Activated CD4-positive, alpha-beta memory T cell treated with anti-CD3 and anti-CD28 coated beads for 36 hours (primary cell): ENCODE measurements at regions not wholly inside any gene's neighbourhood (a gene's known extent, or its start where the extent isn't known, plus 50 kb on each side); places are given as distances from the start of the nearest gene placed in this dataset.

Experiments used
- CTCF ChIA-PET: fragments of 350-600 bp; sonication (Branson Sonifier 250); formaldehyde crosslinking; loops from one replicate; lab custom pipeline; 2021; ENCODE audit warnings: antibody characterized with exemption, inconsistent platforms; lab: Charles Lee
- POLR2A ChIA-PET: fragments of 350-600 bp; sonication (Branson Sonifier 250); formaldehyde crosslinking; loops from one replicate; lab custom pipeline; 2021; ENCODE audit warnings: antibody characterized with exemption; lab: Charles Lee
- DNase-seq: peaks from one replicate; pipeline ENCODE4 v3.0.0-alpha.2; 2020
- H3K27ac Mint-ChIP-seq: one replicate; pipeline ENCODE4 v1.8.0; 2021; ENCODE audit warnings: mixed read lengths
- H3K27me3 Mint-ChIP-seq: one replicate; pipeline ENCODE4 v1.8.0; 2021; ENCODE audit warnings: mixed read lengths
- H3K36me3 Mint-ChIP-seq: one replicate; pipeline ENCODE4 v1.8.0; 2021; ENCODE audit warnings: mixed read lengths
- H3K4me1 Mint-ChIP-seq: one replicate; pipeline ENCODE4 v1.8.0; 2021; ENCODE audit warnings: low read depth, mixed read lengths
- H3K4me3 Mint-ChIP-seq: one replicate; pipeline ENCODE4 v1.8.0; 2021; ENCODE audit warnings: mild to moderate bottlenecking, mixed read lengths
- H3K9me3 Mint-ChIP-seq: one replicate; pipeline ENCODE4 v1.8.0; 2021; ENCODE audit warnings: mixed read lengths
- intact Hi-C: fragments of 100-400 bp; cut with micrococcal nuclease; formaldehyde crosslinking; loops from one replicate; pipeline ENCODE4 v1.15.1; 2023

GRCh38 chr5:116747881-116748280 is 173.3 kb upstream of the SEMA6A start:
- POLR2A ChIA-PET: no interaction called here
- intact Hi-C loops: no loop called here
- Mint-ChIP-seq H3K27ac (no peak overlapping the region), H3K4me3 (no peak overlapping the region), H3K9me3 (peaks cover 10% of the 10 kb centered on the region), H3K36me3 (no peaks in the 10 kb centered on the region), H3K27me3 (no peaks in the 10 kb centered on the region), H3K4me1 (no peaks in the 10 kb centered on the region)
- CTCF ChIA-PET: no interaction called here
- DNase-seq: no peak

GRCh38 chr5:116746668-116747067 is 172.0 kb upstream of the SEMA6A start:
- intact Hi-C loops: no loop called here
- peaks cover 10% of the 10 kb centered on the region for H3K9me3 Mint-ChIP-seq
- POLR2A ChIA-PET: interaction anchor here (0.5 kb wide), 1 partner anchor 108 kb away, joined by 3 read pairs; no protein-coding TSS in a partner anchor
- no peak overlapping the region for H3K27ac Mint-ChIP-seq
- no peaks in the 10 kb centered on the region for H3K36me3 Mint-ChIP-seq
- no peak for DNase-seq
- no peak overlapping the region for H3K4me3 Mint-ChIP-seq
- no peaks in the 10 kb centered on the region for H3K4me1 Mint-ChIP-seq
- CTCF ChIA-PET: no interaction called here
- no peaks in the 10 kb centered on the region for H3K27me3 Mint-ChIP-seq

GRCh38 chr5:116740771-116741170 is 166.1 kb upstream of the SEMA6A start:
- Mint-ChIP-seq H3K4me3 (no peak overlapping the region), H3K27me3 (peaks cover 4% of the 10 kb centered on the region), H3K9me3 (peaks cover 10% of the 10 kb centered on the region), H3K36me3 (no peaks in the 10 kb centered on the region), H3K4me1 (no peaks in the 10 kb centered on the region), H3K27ac (no peak overlapping the region)
- intact Hi-C loops: no loop called here
- ChIA-PET POLR2A (no interaction called here), CTCF (no interaction called here)
- no peak for DNase-seq

- no peaks in the 10 kb centered on the region for H3K36me3 Mint-ChIP-seq
- peaks cover 10% of the 10 kb centered on the region for H3K9me3 Mint-ChIP-seq
- no peak for DNase-seq
- intact Hi-C loops: no loop called here
- no peak overlapping the region for H3K4me3 Mint-ChIP-seq
- CTCF ChIA-PET: no interaction called here
- H3K27ac Mint-ChIP-seq: no peak overlapping the region
- POLR2A ChIA-PET: no interaction called here
- H3K4me1 Mint-ChIP-seq: no peaks in the 10 kb centered on the region
- peaks cover 4% of the 10 kb centered on the region for H3K27me3 Mint-ChIP-seq
Measured at GRCh38 chr5:116739571-116739970, 164.9 kb upstream of the SEMA6A start.

- peaks cover 4% of the 10 kb centered on the region for H3K27me3 Mint-ChIP-seq
- no peaks in the 10 kb centered on the region for H3K4me1 Mint-ChIP-seq
- peaks cover 3% of the 10 kb centered on the region for H3K9me3 Mint-ChIP-seq
- CTCF ChIA-PET: no interaction called here
- no peak for DNase-seq
- POLR2A ChIA-PET: no interaction called here
- no peak overlapping the region for H3K27ac Mint-ChIP-seq
- no peaks in the 10 kb centered on the region for H3K36me3 Mint-ChIP-seq
- intact Hi-C loops: no loop called here
- no peak overlapping the region for H3K4me3 Mint-ChIP-seq
Measured at GRCh38 chr5:116738615-116739261, 164.1 kb upstream of the SEMA6A start.

GRCh38 chr5:116738239-116738614 is 163.6 kb upstream of the SEMA6A start:
- Mint-ChIP-seq H3K4me1 (no peaks in the 10 kb centered on the region), H3K9me3 (no peaks in the 10 kb centered on the region), H3K36me3 (no peaks in the 10 kb centered on the region), H3K27ac (no peak overlapping the region), H3K27me3 (peaks cover 4% of the 10 kb centered on the region), H3K4me3 (no peak overlapping the region)
- no peak for DNase-seq
- intact Hi-C loops: no loop called here
- CTCF ChIA-PET: no interaction called here
- POLR2A ChIA-PET: no interaction called here

- DNase-seq: no peak
- no peak overlapping the region for H3K4me3 Mint-ChIP-seq
- H3K4me1 Mint-ChIP-seq: no peaks in the 10 kb centered on the region
- CTCF ChIA-PET: no interaction called here
- peaks cover 4% of the 10 kb centered on the region for H3K27me3 Mint-ChIP-seq
- H3K36me3 Mint-ChIP-seq: no peaks in the 10 kb centered on the region
- H3K9me3 Mint-ChIP-seq: no peaks in the 10 kb centered on the region
- POLR2A ChIA-PET: no interaction called here
- H3K27ac Mint-ChIP-seq: no peak overlapping the region
- intact Hi-C loops: no loop called here
Measured at GRCh38 chr5:116736671-116737070, 162.0 kb upstream of the SEMA6A start.

GRCh38 chr5:116733991-116734975 is 159.7 kb upstream of the SEMA6A start:
- Mint-ChIP-seq H3K27me3 (no peaks in the 10 kb centered on the region), H3K4me1 (no peaks in the 10 kb centered on the region), H3K9me3 (no peaks in the 10 kb centered on the region), H3K36me3 (no peaks in the 10 kb centered on the region), H3K27ac (no peak overlapping the region), H3K4me3 (no peak overlapping the region)
- DNase-seq: no peak
- ChIA-PET POLR2A (no interaction called here), CTCF (interaction anchor here (0.6 kb wide), 1 partner anchor 896 kb away, joined by 3 read pairs; no protein-coding TSS in a partner anchor)
- intact Hi-C loops: no loop called here

GRCh38 chr5:116732591-116732990 is 158.0 kb upstream of the SEMA6A start:
- Mint-ChIP-seq H3K4me3 (no peak overlapping the region), H3K27ac (no peak overlapping the region), H3K4me1 (no peaks in the 10 kb centered on the region), H3K27me3 (no peaks in the 10 kb centered on the region), H3K36me3 (no peaks in the 10 kb centered on the region), H3K9me3 (no peaks in the 10 kb centered on the region)
- ChIA-PET POLR2A (no interaction called here), CTCF (no interaction called here)
- intact Hi-C loops: no loop called here
- no peak for DNase-seq

GRCh38 chr5:116731432-116731831 is 156.8 kb upstream of the SEMA6A start:
- no peaks in the 10 kb centered on the region for H3K36me3 Mint-ChIP-seq
- ChIA-PET CTCF (no interaction called here), POLR2A (no interaction called here)
- no peaks in the 10 kb centered on the region for H3K9me3 Mint-ChIP-seq
- intact Hi-C loops: no loop called here
- no peak for DNase-seq
- no peak overlapping the region for H3K27ac Mint-ChIP-seq
- H3K4me3 Mint-ChIP-seq: no peak overlapping the region
- no peaks in the 10 kb centered on the region for H3K4me1 Mint-ChIP-seq
- H3K27me3 Mint-ChIP-seq: no peaks in the 10 kb centered on the region

- Mint-ChIP-seq H3K4me1 (no peaks in the 10 kb centered on the region), H3K4me3 (no peak overlapping the region), H3K36me3 (no peaks in the 10 kb centered on the region), H3K27me3 (no peaks in the 10 kb centered on the region), H3K27ac (no peak overlapping the region), H3K9me3 (no peaks in the 10 kb centered on the region)
- intact Hi-C loops: no loop called here
- ChIA-PET POLR2A (no interaction called here), CTCF (no interaction called here)
- DNase-seq: no peak
Measured at GRCh38 chr5:116730706-116731105, 156.1 kb upstream of the SEMA6A start.

- Mint-ChIP-seq H3K4me1 (no peaks in the 10 kb centered on the region), H3K4me3 (no peak overlapping the region), H3K27ac (no peak overlapping the region), H3K27me3 (no peaks in the 10 kb centered on the region), H3K9me3 (no peaks in the 10 kb centered on the region), H3K36me3 (no peaks in the 10 kb centered on the region)
- ChIA-PET CTCF (no interaction called here), POLR2A (no interaction called here)
- no peak for DNase-seq
- intact Hi-C loops: no loop called here
Measured at GRCh38 chr5:116730185-116730584, 155.6 kb upstream of the SEMA6A start.
